ENCODE measurements at regions not wholly inside any gene's neighbourhood (a gene's known extent, or its start where the extent isn't known, plus 50 kb on each side); places are given as distances from the start of the nearest gene placed in this dataset.
"Not testable (repeated sequence)": the region's sequence is repeated elsewhere in the genome, so short reads cannot be mapped to it uniquely, and the experiment has no call there.

- DNase-seq (ENCODE audit: low spot score): no peak
These were observed 56.7 kb downstream of the CCDC74A start for GRCh38 chr2:131584380-131584779.

- DNase-seq (ENCODE audit: low spot score): no peak
These were observed 57.3 kb downstream of the CCDC74A start for GRCh38 chr2:131584940-131585339.

- DNase-seq (ENCODE audit: low spot score): no peak
These were observed 60.6 kb downstream of the CCDC74A start for GRCh38 chr2:131588152-131588873.

- not testable (repeated sequence) for DNase-seq (ENCODE audit: low spot score)
These were observed 61.4 kb downstream of the CCDC74A start for GRCh38 chr2:131589126-131589525.

GRCh38 chr2:131590366-131590765, 62.7 kb downstream of the CCDC74A start:
- no peak for DNase-seq (ENCODE audit: low spot score)

- no peak for DNase-seq (ENCODE audit: low spot score)
These were observed 63.2 kb downstream of the CCDC74A start for GRCh38 chr2:131590896-131591295.

GRCh38 chr2:131596561-131596960, 68.9 kb downstream of the CCDC74A start:
- DNase-seq (ENCODE audit: low spot score): not testable (repeated sequence)

GRCh38 chr2:131602444-131602843, 74.8 kb downstream of the CCDC74A start:
- DNase-seq (ENCODE audit: low spot score): not testable (repeated sequence)

- not testable (repeated sequence) for DNase-seq (ENCODE audit: low spot score)
These were observed 77.0 kb downstream of the CCDC74A start for GRCh38 chr2:131604652-131605051.

- DNase-seq (ENCODE audit: low spot score): not testable (repeated sequence)
These were observed 78.7 kb downstream of the CCDC74A start for GRCh38 chr2:131606366-131606765.

- not testable (repeated sequence) for DNase-seq (ENCODE audit: low spot score)
These were observed 79.4 kb downstream of the CCDC74A start for GRCh38 chr2:131607056-131607455.

- DNase-seq (ENCODE audit: low spot score): not testable (repeated sequence)
These were observed 86.9 kb downstream of the CCDC74A start for GRCh38 chr2:131614539-131614938.

- not testable (repeated sequence) for DNase-seq (ENCODE audit: low spot score)
These were observed 90.6 kb downstream of the CCDC74A start for GRCh38 chr2:131618320-131618719.

- not testable (repeated sequence) for DNase-seq (ENCODE audit: low spot score)
These were observed 95.2 kb downstream of the CCDC74A start for GRCh38 chr2:131622874-131623273.

- not testable (repeated sequence) for DNase-seq (ENCODE audit: low spot score)
These were observed 98.3 kb downstream of the CCDC74A start for GRCh38 chr2:131626011-131626410.

- not testable (repeated sequence) for DNase-seq (ENCODE audit: low spot score)
These were observed 98.9 kb downstream of the CCDC74A start for GRCh38 chr2:131626565-131626964.

- not testable (repeated sequence) for DNase-seq (ENCODE audit: low spot score)
These were observed 100.1 kb downstream of the CCDC74A start for GRCh38 chr2:131627777-131628176.

- not testable (repeated sequence) for DNase-seq (ENCODE audit: low spot score)
These were observed 104.0 kb downstream of the CCDC74A start for GRCh38 chr2:131631648-131632047.

- not testable (repeated sequence) for DNase-seq (ENCODE audit: low spot score)
These were observed 105.7 kb downstream of the CCDC74A start for GRCh38 chr2:131633405-131633804.

GRCh38 chr2:131633827-131634695, 106.4 kb downstream of the CCDC74A start:
- not testable (repeated sequence) for DNase-seq (ENCODE audit: low spot score)

GRCh38 chr2:131635611-131636010, 107.9 kb downstream of the CCDC74A start:
- DNase-seq (ENCODE audit: low spot score): no peak

- DNase-seq (ENCODE audit: low spot score): not testable (repeated sequence)
These were observed 109.1 kb downstream of the CCDC74A start for GRCh38 chr2:131636704-131637308.
